DND-41 (cell line): ENCODE measurements at regions not wholly inside any gene's neighbourhood (a gene's known extent, or its start where the extent isn't known, plus 50 kb on each side); places are given as distances from the start of the nearest gene placed in this dataset.

Experiments
- ATAC-seq: fragments of 200-7000 bp; cut with Tn5 transposase; 3 replicates; pipeline ENCODE4 v1.9.1; 2021; ENCODE audit warnings: low read depth; ENCODE audit not compliant: insufficient read depth
- DNase-seq: peaks from one replicate; pipeline ENCODE4 v3.0.0-alpha.2; 2020
- H2AFZ ChIP-seq: 2 replicates; pipeline ENCODE4 v1.6.0; 2012; ENCODE audit warnings: low read depth, low read length
- H3K27ac ChIP-seq: 2 replicates; pipeline ENCODE4 v1.5.1; 2012; ENCODE audit warnings: low read length, inconsistent platforms
- H3K27me3 ChIP-seq: fragments of 200-600 bp; sonication (generic); 2 replicates; pipeline ENCODE4 v1.6.0; 2012; ENCODE audit warnings: low read length, mild to moderate bottlenecking, inconsistent platforms; ENCODE audit not compliant: insufficient read depth, poor library complexity
- H3K36me3 ChIP-seq: 2 replicates; pipeline ENCODE4 v1.5.1; 2012; ENCODE audit warnings: low read length, inconsistent platforms; ENCODE audit not compliant: insufficient read depth
- H3K4me1 ChIP-seq: 2 replicates; pipeline ENCODE4 v1.5.1; 2012; ENCODE audit warnings: mild to moderate bottlenecking, low read length; ENCODE audit not compliant: insufficient read depth
- H3K4me2 ChIP-seq: 2 replicates; pipeline ENCODE4 v1.6.0; 2012; ENCODE audit warnings: mild to moderate bottlenecking, moderate library complexity, low read length, inconsistent platforms; ENCODE audit not compliant: insufficient read depth
- H3K4me3 ChIP-seq, 2 experiments: fragments of 200-600 bp in 1 of 2; shearing (Covaris generic) in 1 of 2; 2 replicates each; pipeline ENCODE4 v1.5.1; 2012 to 2016; ENCODE audit warnings: inconsistent platforms in 2 of 2, low read length in 2 of 2, mild to moderate bottlenecking in 2 of 2, low read depth in 1 of 2, moderate library complexity in 1 of 2
- H3K79me2 ChIP-seq: 2 replicates; pipeline ENCODE4 v1.6.0; 2012; ENCODE audit warnings: low read length, inconsistent platforms; ENCODE audit not compliant: insufficient read depth
- H3K9ac ChIP-seq: 2 replicates; pipeline ENCODE4 v1.6.0; 2012; ENCODE audit warnings: low read depth, mild to moderate bottlenecking, inconsistent platforms, low read length, moderate library complexity
- H3K9me3 ChIP-seq: 2 replicates; pipeline ENCODE4 v1.5.1; 2012; ENCODE audit warnings: low read length, moderate library complexity, mild to moderate bottlenecking, inconsistent platforms; ENCODE audit not compliant: insufficient read depth, severe bottlenecking
- H4K20me1 ChIP-seq: 2 replicates; pipeline ENCODE4 v1.6.0; 2012; ENCODE audit warnings: low read length; ENCODE audit not compliant: insufficient read depth
- EZH2 ChIP-seq: IDR thresholded peaks from 3 replicates; pipeline ENCODE4 v1.6.1; 2012; ENCODE audit warnings: borderline replicate concordance, low read depth, mild to moderate bottlenecking, moderate library complexity, low read length, inconsistent platforms; ENCODE audit not compliant: severe bottlenecking
- TF ChIP-seq, protein P1 (sequence below): IDR thresholded peaks from 2 replicates; pipeline ENCODE4 v1.5.1; 2012; ENCODE audit warnings: borderline replicate concordance, low read length, moderate library complexity, mild to moderate bottlenecking; ENCODE audit not compliant: poor library complexity, severe bottlenecking; ENCODE audit errors: extremely low read depth

DNA sequence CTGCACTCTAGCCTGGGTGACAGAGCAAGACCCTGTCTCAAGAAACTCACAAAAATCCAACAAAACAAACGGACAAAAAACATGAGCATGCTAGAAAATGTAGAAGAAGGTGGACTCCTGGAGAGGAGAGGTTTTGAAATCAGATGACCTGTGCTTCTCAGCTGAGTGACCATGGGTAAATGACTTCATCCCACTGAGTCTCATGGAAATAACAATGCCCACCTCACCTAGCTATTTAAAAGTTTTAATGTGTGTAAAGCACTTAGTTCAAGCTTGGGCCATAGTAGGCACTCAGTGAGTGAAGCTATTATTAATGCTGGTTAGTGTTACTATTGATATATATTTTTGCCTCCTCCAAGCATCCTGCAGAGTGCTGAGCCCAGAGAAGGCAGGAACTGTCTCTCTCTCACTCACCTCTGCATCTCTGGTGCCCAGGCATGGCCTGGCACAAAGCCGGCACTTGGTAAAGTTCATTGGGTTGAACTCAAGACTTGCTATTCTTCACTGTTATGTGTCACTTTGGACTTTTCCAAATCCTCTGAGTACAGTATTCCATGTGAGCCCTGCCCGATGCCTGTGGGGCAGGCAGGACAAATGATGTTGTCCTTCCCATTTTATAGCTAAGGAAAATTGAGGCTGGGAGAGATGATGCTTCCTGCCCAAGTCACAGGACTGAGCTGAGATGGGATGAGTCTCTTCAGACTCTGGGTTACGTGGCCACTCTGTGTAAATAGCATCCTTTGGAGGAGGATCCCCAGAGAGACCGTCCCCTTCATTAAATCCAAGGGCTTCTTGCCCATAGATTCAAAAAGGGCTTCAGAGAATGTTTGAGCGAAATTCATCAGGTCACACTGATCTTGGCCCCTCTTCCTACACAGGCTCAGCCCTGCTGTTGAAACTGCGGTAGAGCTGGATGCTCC lies 81.4 kb upstream of the EMX2 start:
- Histone ChIP-seq H3K4me3 (no peak overlapping the region), H2AFZ (no peak overlapping the region), H3K27me3 (no peaks in the 10 kb centered on the region), H3K9ac (no peak overlapping the region), H3K4me2 (no peak overlapping the region), H3K36me3 (no peaks in the 10 kb centered on the region), H3K27ac (no peak overlapping the region), H4K20me1 (no peaks in the 10 kb centered on the region), H3K4me1 (no peaks in the 10 kb centered on the region), H3K9me3 (no peaks in the 10 kb centered on the region), H3K79me2 (no peaks in the 10 kb centered on the region)
- ATAC-seq, result no peak
- no peak for DNase-seq
- TF ChIP-seq, protein P1, sequence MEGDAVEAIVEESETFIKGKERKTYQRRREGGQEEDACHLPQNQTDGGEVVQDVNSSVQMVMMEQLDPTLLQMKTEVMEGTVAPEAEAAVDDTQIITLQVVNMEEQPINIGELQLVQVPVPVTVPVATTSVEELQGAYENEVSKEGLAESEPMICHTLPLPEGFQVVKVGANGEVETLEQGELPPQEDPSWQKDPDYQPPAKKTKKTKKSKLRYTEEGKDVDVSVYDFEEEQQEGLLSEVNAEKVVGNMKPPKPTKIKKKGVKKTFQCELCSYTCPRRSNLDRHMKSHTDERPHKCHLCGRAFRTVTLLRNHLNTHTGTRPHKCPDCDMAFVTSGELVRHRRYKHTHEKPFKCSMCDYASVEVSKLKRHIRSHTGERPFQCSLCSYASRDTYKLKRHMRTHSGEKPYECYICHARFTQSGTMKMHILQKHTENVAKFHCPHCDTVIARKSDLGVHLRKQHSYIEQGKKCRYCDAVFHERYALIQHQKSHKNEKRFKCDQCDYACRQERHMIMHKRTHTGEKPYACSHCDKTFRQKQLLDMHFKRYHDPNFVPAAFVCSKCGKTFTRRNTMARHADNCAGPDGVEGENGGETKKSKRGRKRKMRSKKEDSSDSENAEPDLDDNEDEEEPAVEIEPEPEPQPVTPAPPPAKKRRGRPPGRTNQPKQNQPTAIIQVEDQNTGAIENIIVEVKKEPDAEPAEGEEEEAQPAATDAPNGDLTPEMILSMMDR, result no peak
- no peak for TF ChIP-seq EZH2

DNA sequence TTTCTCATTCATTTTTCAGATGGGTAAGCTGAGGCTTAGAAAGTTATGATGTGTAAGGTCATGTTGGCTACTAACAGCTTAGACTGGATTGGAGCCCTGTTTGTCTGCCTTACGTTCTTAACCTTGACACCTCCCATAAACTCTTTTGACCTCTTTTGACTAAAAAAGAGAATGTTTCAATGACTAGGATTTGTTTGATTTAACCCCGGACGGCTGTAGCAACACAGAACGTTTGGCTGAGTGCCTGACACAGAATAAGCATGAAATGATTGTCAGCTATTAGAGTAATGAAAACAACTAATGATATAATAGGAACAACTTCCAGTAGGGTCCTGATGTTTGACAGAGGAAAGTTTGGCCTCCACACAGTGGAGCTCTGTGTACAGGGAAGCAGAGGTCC lies 83.3 kb upstream of the PDZD8 start:
- Histone ChIP-seq H3K36me3 (no peaks in the 10 kb centered on the region), H4K20me1 (no peaks in the 10 kb centered on the region), H3K9me3 (no peaks in the 10 kb centered on the region), H3K4me1 (no peaks in the 10 kb centered on the region), H3K27me3 (no peaks in the 10 kb centered on the region), H3K79me2 (no peaks in the 10 kb centered on the region), H3K4me2 (no peak overlapping the region), H3K4me3 (no peak overlapping the region), H3K9ac (no peak overlapping the region), H3K27ac (no peak overlapping the region), H2AFZ (no peak overlapping the region)
- ATAC-seq, result no peak
- TF ChIP-seq EZH2, result no peak
- TF ChIP-seq, protein P1, result no peak
- DNase-seq, result no peak

DNA sequence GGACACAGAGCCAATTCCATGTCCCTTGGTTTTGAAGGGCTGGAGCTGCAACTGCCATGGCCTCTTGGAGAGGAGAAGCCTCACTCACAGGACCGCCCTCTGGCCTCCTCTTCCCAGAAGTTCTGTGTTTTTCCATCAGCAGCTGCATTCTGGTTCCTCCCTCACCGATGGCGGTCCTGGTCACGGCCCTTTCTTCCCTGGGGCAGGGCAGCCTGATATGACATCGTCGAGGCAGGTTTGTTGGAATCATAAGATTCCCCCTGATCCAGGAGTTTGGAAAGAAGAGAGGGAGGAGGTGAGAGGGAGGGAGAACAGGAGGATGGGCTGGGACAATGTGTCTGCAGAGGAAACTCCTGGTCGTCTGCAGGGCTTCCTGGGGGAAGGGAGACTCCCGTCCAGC lies 82.7 kb upstream of the PDZD8 start:
- Histone ChIP-seq H2AFZ (no peak overlapping the region), H4K20me1 (no peaks in the 10 kb centered on the region), H3K36me3 (no peaks in the 10 kb centered on the region), H3K27ac (no peak overlapping the region), H3K4me2 (no peak overlapping the region), H3K27me3 (no peaks in the 10 kb centered on the region), H3K9me3 (no peaks in the 10 kb centered on the region), H3K79me2 (no peaks in the 10 kb centered on the region), H3K9ac (no peak overlapping the region), H3K4me1 (no peaks in the 10 kb centered on the region), H3K4me3 (no peak overlapping the region)
- DNase-seq (no peak), ATAC-seq (no peak)
- TF ChIP-seq EZH2, result no peak
- TF ChIP-seq, protein P1, result no peak
